ENCODE measurements at regions not wholly inside any gene's neighbourhood (a gene's known extent, or its start where the extent isn't known, plus 50 kb on each side); places are given as distances from the start of the nearest gene placed in this dataset.

- no peak for DNase-seq (ENCODE audit: extremely low read depth, low read depth)
- TF ChIP-seq, protein P1, sequence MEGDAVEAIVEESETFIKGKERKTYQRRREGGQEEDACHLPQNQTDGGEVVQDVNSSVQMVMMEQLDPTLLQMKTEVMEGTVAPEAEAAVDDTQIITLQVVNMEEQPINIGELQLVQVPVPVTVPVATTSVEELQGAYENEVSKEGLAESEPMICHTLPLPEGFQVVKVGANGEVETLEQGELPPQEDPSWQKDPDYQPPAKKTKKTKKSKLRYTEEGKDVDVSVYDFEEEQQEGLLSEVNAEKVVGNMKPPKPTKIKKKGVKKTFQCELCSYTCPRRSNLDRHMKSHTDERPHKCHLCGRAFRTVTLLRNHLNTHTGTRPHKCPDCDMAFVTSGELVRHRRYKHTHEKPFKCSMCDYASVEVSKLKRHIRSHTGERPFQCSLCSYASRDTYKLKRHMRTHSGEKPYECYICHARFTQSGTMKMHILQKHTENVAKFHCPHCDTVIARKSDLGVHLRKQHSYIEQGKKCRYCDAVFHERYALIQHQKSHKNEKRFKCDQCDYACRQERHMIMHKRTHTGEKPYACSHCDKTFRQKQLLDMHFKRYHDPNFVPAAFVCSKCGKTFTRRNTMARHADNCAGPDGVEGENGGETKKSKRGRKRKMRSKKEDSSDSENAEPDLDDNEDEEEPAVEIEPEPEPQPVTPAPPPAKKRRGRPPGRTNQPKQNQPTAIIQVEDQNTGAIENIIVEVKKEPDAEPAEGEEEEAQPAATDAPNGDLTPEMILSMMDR (IDR thresholded peaks at IDR 0.05; ENCODE audit: low read depth, low read length): no peak
These were observed 1564.8 kb upstream of the TENM4 start for GRCh38 chr11:81005595-81005994.

DNA sequence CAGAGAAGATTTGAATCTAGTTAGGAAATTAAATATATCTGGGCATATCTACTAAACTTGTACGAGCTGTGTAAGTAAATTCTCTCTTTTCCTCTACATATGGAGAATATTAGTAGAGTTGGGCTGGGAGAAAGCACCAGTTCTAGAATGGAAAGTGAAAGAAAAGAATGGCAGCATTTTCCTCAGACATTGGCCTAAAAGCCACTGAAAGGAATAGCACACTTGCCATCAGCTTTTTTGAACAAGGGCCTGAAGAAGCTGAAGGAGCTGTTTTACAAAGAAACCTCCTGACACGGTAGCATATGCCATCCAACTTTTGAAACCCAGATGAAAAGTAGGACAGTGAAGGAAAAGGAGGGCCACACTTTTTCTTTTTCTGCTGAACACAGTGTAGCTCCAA lies 1563.7 kb upstream of the TENM4 start:
- TF ChIP-seq, protein P1 (IDR thresholded peaks at IDR 0.05; ENCODE audit: low read depth, low read length): no peak
- no peak for DNase-seq (ENCODE audit: extremely low read depth, low read depth)

GRCh38 chr11:81002374-81002773 lies 1561.5 kb upstream of the TENM4 start:
- no peak for DNase-seq (ENCODE audit: extremely low read depth, low read depth)
- TF ChIP-seq, protein P1 (IDR thresholded peaks at IDR 0.05; ENCODE audit: low read depth, low read length): no peak

GRCh38 chr11:81000735-81001134 lies 1559.9 kb upstream of the TENM4 start:
- no peak for DNase-seq (ENCODE audit: extremely low read depth, low read depth)
- TF ChIP-seq, protein P1 (IDR thresholded peaks at IDR 0.05; ENCODE audit: low read depth, low read length): no peak

DNA sequence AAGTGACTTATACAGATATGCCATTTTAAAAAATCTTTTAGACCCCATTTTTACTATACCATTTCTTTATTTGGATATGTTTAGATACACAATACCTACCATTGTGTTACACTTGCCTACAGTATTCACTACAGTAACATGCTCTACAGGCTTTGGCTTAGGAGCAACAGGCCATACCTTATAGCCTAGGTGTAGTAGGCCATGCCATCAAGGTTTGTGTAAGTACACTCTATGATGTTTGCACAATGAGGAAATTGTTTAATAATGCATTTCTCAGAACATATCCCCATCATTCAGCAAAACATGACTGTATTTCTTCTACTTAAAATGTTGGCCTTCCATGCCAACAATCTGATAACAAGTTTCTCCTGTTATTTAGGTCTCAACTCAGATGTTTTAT lies 1559.5 kb upstream of the TENM4 start:
- DNase-seq (ENCODE audit: extremely low read depth, low read depth): no peak
- TF ChIP-seq, protein P1 (IDR thresholded peaks at IDR 0.05; ENCODE audit: low read depth, low read length): no peak

DNA sequence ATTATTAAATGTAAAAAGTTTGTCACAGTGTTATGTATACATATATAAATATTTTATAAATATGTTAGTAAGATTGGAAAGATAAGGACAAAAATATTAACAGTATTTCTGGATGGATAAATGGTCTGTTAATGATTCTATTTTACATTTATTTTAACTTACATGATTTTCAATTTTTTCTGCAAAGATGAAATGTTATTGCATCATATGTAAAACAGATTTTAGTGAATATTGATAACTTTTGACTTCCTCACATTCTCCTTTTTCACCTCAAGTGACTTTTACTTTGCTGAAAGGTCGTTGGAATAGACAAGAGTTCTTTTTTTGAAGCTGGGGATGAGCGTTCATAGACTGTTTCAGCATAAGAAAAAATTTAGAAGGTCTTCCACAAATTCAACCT lies 1554.7 kb upstream of the TENM4 start:
- DNase-seq (ENCODE audit: extremely low read depth, low read depth): no peak
- TF ChIP-seq, protein P1 (IDR thresholded peaks at IDR 0.05; ENCODE audit: low read depth, low read length): no peak

DNA sequence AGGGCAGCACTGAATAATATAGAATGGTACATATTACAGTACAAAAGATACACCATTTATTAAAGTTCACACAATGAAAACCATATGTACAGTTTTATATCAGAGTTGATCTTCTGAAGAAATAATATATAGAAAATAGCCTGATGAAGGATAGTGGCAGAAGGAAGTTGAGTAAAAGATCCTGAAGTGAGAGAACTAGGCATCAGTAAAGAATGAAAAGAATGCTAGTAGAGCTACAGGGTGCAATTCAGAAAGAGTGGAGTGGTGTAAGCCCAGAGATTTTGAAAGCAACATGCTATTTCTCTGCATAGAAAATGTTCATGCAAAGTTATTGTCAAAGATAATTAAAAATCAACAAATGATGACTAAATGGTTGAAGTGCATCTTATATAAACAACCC lies 1552.7 kb upstream of the TENM4 start:
- DNase-seq (ENCODE audit: extremely low read depth, low read depth): no peak
- TF ChIP-seq, protein P1 (IDR thresholded peaks at IDR 0.05; ENCODE audit: low read depth, low read length): no peak

All from AG09319 (cell line).